Left lobe of liver (tissue), 2 donors: ENCODE measurements at regions not wholly inside any gene's neighbourhood (a gene's known extent, or its start where the extent isn't known, plus 50 kb on each side); places are given as distances from the start of the nearest gene placed in this dataset.
"Not testable (repeated sequence)": the region's sequence is repeated elsewhere in the genome, so short reads cannot be mapped to it uniquely, and the experiment has no call there.

Experiments
- ATAC-seq: fragments of 200-7000 bp; cut with Tn5 transposase; one replicate; pipeline ENCODE4 v1.9.1; 2020; ENCODE audit warnings: mild to moderate bottlenecking, moderate library complexity
- DNase-seq: peaks from one replicate; pipeline ENCODE4 v3.0.0-alpha.2; 2020; ENCODE audit warnings: low spot score
- donor health status: DM: no; HTN: no; CAD: no; lungs with moderate emphysema.
- donor health status: DM: no; HTN: yes; CAD: no.

DNA sequence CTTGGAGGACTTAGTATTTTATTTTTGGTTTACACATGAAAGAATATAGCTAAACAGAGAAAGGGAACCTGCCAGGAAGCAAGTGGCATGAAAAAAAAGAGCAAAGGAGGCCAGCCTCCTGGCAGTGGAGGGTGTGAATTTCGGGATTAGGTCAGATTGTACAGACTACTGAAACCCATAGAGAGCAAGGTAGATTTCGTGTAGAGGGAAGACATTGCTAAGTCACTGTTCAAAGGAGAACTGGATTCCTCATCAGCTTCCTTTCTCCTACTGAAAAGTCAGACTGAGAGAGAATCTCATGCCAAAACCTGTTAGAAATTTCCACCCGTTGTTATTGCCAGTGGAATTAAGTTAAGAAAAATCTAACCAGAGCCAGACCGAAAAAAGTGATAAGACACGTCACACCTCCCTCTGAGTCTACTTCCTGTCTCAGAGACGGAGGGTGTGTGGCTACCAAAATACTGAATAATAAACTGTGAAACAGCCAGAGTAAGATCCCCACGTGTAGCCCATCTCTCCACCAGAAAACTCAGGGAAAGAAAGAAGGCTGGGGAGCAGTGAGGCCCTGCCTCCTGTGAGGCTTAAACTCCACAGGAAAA, 118.8 kb downstream of the SKIDA1 start:
- ATAC-seq = no peak

DNA sequence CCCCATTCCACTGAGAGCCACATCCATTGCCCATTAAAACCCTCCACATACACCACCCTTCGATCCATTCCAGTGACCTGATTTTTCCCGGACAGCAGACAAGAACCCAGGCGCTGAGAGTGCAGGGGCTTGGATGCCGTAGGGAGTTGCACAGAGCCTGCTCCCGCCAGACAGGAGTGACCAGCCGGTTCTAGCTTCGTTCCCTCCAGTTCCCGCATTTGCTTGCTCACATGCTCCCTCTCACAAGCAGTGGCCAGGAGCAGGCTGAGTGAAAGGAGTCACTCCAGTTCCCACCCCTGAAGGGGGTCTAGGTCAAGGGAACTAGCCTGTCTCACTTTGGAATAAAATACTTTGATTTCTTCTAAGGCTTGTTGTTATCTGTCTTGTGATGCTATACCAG, 119.5 kb downstream of the SKIDA1 start:
- DNase-seq (no peak), ATAC-seq (no peak)

More for the DNA sequence above, 118.8 kb downstream of the SKIDA1 start:
- DNase-seq = no peak

DNA sequence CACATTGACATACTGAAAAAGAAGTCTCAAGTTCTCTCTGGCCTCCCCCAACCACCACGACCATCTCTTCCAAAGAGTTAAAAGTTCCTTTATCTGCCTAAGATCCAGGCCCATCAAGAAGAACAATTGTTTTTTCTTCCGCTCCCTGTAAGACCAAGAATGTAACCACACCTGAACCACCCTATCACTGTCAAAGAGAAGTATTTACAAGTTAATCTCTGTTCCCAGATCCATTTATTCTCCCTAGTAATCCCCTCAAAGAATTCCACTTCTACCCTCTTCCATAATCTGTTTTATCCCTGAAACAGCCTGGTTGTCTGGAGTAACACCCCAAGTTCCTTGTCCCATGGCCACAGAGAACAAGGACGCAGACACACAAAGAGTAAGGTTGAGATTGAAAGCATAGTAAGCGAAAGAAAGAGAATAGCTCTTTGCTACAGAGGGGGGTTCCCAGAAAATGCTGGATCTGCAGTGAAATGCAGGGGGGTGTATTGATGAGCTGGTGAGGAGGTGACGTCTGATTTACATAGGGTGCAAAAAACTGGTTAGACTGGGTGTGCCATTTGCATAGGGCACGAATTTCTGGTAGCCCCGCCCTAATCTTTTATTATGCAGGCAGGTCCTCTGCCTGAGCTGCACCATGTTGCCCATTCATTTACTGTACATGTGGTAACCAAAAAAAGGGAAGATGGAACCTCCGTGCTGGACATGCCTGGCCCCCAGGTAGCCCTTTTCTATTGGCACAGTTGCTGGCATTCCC, 122.0 kb downstream of the SKIDA1 start:
- no peak for DNase-seq
- ATAC-seq = no peak

DNA sequence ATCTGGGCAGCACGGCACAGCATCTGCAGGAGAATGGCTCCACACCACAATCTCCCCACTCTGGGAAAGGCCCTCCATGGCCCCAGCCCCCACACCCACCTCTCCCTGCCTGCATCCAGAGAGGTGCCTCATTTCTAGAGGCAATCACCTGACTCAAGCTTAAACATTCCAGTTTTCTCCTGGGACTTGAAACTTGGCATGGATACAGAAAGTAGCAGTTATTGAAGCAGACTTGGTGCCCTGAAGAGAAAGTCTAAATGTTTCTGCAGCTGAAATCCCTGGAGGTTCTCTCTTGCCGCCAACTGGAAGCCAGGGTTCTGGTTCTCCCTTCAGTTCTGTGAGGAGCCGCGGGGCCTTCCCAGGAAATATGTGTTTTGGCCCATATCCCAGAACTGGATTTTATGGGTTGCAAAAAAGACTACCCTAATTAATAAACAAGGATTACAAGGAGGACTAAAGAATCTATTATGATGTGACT, 122.8 kb downstream of the SKIDA1 start:
- ATAC-seq (no peak), DNase-seq (no peak)

DNA sequence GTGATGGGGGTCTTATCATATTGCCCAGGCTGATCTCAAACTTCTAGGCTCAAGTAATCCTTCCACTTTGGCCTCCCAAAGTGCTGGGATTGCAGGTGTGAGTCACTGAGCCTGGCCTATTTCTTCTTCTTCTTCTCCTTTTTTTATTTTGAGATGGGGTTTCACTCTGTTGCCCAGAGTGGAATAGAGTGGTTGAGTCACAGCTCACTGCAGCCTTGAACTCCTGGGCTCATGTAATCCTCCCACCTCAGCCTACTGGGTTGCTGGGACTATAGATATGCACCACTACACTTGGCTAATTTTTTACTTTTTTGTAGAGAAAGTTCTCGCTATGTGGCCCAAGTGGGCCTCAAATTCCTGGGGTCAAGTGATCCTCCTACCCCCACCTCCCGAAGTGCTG, 124.3 kb downstream of the SKIDA1 start:
- ATAC-seq (no peak), DNase-seq (no peak)

DNA sequence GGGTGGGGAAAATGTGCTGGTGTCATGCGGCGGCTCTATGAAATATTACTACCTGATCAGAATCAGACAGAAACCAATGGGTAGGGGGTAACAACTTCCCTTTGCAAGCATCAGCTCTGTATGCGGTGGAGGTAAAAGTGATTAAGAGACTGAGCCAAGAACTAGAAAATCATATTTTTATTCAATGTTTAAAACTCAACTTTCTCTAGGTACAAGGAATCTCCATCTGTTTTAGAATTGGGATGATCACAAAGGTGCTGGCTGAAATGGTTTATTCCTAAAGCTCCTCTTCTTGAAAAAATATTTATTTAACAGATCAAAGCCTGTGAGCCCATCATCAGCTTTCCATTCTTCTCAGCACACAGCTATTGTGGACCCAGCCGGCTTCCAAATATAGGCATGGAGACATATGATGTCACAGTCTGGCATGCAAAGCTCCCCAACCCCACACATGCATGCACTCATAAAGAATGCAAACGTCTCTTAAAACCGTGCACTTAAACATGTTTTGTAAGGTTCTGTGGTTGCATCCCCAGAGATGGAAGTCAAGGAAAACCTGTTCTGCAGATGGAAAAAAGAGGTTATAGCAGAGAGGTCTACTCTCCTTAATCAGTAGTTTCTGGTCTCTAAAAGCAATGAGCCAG, 126.0 kb downstream of the SKIDA1 start:
- ATAC-seq (no peak), DNase-seq (no peak)

DNA sequence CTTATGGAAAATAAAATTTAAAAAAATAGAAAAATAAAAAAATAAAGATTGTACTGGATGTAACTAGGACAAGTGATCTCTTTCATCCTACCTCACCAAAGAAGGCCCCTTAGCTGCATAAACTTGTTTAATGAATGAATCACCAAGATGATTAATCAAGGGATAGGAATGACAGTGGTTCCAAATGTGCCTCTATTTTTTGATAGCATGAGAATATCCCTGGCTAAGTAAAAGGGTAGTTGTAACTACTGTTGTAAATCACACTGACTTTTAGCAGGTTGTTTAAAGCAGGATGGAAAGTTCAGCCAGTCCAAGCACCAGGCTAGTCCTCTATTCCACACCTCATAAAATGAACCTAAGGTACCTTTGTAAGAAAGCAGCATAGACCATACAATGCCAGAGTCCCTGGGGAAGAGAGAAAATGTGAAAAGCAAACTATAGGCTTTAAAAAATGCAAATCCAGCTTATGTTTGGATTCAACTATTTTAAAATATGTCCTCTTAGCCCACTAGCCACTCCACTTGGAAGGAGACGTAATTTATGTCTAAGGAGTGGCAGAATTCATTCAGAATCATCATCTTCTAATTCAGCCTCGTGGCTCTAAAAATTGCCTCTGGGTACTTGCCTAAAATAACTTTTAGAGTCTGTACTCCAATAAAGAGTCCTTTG, 126.8 kb downstream of the SKIDA1 start:
- DNase-seq = no peak
- ATAC-seq = no peak

DNA sequence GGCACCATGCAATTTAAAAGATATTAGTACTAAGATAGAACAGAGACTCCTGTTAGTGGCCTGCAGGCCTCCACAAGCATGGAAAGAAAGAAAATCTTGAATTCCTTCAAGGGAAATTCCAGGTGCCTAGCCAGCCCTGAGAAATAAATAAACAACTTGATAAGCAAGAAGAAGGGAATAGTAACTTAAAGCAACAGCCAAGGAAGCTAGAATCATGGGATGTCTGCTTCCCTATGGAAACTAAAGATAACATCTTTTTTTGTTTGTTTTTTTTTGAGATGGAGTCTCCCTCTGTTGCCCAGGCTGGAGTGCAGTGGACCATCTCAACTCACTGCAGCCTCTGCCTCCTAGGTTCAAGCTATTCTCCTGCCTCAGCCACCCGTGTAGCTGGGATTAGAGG, 128.6 kb downstream of the SKIDA1 start:
- DNase-seq (no peak), ATAC-seq (no peak)

DNA sequence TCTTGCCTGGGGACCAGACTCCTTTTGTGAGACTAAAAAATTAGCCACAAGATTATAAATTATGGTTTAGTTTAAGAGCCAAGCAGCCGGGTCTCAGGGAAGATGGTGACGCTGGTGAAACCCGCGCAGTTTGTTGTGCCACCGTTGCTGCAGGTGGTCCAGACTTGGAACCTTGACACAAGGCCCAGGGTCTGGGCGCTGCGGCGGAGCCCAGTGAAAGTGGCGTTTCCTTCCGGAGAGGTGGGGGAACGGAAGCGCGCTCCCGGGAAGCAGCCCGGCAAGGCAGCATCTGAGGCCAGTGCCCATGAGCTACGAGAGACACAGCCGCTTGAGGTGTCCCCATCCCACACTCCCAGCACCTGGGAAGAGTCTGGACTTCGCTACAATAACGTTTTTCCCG, 131.6 kb downstream of the SKIDA1 start:
- ATAC-seq (no peak), DNase-seq (no peak)

DNA sequence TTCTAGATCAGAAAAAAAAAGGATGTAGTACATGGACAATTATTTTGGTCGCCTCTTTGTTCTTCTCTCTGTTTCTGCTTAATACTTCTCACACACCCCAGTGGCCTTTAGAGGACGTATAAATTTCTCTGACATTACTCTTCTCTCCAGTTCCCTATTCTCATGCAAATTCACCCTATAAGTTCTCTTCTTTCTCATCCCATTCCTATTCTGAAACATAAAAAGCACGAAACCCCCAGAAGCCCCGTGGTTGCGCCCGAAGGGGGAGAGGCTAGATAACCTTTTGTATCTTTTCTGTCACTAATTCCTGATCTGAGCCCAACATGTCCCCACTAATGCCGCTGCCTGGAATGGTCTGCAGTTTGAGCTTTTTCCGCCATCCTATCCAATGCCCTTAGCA, 136.9 kb downstream of the SKIDA1 start:
- no peak for DNase-seq
- no peak for ATAC-seq

DNA sequence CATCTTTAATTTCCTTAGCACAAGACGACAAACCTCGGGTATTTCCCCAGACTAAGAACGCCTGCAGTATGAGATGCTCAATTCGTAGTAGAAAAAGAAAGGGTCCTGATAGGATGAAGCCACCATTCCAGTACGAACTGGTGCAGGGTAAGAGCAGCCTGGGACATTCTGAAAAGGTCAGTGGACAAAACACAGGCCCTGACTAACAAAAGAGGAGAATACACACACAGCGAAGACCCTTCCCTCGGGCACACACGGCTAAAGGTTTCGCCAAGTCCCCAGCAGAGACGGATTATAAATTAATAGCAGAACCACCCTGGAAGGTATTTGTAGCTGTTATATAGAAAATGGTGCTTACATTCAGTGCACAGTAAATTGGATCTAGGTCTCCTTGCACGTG, 137.6 kb downstream of the SKIDA1 start:
- ATAC-seq = no peak
- DNase-seq = no peak

DNA sequence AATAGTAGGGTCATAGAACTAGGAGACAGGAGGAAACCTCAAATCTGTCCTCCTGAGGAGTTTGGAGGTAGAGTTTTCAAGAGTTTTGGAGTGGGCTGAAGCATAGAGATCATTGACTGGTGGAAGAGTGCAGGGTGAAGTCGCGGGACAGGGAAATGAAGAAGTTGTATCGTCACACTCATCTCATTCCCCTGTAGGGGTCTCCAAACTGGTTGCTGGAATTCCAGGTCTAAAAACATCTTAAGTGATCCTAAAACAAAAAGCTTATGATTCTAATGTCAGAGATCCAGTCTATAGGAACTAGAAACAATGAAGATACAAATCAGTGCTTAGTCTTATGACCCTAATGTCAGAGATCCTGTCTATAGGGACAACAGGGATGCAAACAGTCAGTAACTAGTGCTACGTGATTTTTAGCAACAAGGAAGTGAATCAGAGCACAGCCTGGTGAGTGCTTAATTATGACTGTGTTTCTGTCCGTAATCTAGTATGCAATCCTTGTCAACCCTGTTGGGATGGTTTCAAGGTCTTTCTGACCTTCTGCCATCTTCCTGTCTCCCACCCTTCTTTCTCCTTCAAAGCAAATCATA, 139.4 kb downstream of the SKIDA1 start:
- ATAC-seq (no peak), DNase-seq (no peak)

DNA sequence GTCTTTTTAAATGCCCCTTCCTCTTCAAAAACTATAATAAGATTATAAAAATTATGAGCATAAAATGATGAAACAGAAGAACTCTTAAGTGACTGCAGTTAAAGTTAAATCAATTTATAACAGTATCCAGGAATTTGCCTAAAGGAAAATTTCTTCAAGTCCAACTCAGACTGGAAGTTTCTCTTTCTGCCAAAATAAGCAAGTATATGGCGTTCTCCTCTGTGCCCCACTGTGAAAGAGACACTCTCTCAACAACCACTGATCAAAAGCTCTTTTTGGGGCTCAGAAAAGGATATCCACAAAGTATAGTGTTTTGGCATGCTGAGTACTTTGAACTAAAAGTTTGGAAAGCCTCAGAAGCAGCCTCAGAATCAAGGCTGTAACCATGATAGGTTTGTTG, 139.9 kb downstream of the SKIDA1 start:
- DNase-seq (no peak), ATAC-seq (no peak)

DNA sequence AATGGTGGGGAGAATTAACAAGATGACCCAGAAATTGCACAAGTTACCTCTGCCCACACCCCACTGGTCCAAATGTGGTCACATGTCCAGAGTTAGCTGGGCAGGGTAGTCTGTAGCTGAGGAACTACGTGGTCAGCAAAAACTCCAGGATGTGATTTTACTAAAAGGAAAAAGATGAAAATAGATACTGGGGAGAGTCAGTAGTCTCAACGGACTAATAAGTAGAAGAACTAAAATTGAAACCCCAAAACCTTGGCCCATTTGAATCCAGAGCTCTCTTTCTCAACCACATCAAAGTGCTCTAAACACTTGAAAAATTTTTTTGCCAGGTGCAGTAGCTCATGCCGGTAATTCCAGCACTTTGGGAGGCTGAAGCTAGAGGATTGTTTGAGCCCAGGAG, 146.3 kb downstream of the SKIDA1 start:
- ATAC-seq = no peak
- DNase-seq = no peak

DNA sequence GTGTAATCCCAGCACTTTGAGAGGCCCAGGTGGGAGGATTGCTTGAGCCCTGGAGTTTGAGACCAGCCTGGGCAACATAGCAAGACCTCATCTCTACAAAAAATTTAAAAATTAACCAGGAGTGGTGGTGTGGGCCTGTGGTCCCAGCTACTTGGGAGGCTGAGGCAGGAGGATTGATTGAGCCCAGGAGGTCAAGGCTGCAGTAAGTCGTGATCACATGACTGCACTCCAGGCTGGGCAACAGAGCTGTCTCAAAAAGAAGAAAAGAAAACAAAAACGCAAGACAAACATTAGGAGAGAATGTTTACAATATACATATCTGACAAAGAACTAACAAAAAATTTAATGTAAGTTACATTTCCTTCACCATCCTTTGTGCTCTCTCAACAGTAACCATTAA, 150.2 kb downstream of the SKIDA1 start:
- ATAC-seq, DNase-seq: not testable (repeated sequence)

DNA sequence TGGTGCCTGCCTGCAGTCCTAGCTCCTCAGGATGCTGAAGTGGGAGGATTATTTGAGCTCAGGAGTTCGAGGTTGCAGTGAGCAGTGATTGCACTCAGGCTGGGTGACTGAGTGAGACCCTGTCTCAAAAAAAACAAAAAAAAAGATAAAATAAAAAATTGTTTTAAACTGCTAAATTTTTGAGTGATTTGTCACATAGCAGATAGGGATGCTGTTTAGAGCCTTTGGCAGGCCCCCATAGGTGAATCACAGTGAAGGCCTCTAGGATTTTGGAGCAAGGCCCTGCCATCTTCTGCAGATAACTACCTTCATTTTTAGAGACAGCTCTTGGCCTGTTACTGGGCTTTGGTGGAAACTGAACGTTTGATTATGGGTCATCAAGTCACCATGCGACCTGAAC, 151.6 kb downstream of the SKIDA1 start:
- not testable (repeated sequence) for DNase-seq, ATAC-seq

DNA sequence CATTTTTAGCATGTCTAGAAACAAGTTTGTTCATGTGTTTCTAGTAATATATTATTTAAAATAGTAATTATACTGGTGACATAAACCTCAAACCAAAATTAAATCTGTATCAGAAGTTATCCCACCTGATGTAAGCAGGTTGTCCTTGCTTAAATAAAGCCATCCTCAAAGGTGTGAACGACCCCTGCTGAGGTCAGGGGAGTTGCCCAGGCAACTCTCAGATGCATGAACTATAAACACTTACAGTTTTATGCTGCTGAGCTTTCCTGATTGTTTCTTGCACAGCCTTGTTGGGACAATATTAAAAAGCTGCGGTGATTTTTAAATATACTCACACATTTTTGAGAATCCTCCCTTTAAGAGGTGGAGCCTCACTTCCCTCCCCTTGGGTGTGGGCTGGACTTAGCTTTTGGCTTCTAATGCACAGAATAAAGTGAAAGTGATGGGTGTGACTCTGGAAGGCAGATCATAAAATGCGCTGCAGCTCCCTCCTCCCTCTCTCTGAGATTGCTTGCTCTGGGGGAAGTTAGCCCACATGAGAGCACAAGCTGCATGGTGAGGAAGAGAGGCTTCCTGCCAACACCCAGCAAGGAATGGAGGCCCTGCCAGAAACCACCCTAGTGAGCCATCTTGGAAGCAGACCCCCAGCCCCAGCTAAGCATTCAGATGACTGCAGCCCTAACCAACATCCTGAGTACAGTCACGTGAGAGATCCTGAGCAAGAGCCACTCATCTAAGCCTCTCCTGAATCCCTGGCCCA, 152.7 kb downstream of the SKIDA1 start:
- ATAC-seq (peak; percentile 83), DNase-seq (no peak)

DNA sequence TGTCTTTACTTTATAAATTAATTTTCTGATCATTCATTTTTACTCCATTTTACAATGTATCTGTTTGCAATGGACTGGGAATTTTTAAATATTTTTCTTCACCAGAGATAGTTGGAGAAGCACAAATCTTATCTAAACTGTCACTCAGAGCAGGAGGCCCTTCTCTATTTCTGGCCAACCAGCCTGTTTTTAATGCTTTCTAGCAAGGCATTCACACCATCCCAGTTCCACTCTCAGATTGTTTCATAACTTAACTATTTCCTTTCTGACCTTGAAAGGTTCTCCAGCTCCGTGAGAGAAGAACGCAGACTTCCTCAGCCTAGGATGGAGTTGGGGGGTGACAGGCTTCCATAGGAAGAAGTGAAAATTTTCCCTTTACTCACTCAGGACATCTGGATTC, 155.8 kb downstream of the SKIDA1 start:
- DNase-seq = no peak
- no peak for ATAC-seq

DNA sequence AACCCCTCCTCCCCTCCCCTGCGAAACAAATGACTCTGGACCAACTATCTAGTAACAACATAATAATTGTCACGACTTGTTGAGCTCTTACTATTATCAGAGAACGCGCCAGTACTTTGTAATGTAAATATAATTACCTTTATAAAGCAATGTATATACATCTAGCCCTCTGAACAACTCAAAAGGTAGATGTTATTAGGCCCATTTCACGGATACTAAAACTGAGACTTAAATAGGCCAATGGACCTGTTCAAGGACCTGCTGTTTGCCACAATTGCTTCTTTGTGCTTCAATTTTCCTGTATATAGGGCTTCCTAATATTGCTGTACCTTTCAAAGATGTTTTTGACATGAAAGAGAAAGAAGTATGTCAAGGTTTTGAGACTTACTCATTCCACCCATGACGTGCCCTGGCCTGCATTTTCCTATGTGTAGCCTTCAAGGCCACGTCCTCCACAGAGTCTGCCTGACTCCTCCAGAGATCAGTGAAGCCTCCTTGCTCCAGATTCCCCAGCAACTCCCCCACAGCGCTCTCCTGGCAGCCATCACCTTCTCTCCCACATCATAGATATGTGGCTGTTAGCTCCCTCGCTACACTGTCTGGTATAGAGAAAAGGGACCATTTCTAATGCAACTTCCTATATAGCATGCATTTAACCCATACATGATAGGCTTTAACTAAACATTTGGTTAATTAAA, 156.6 kb downstream of the SKIDA1 start:
- no peak for DNase-seq
- ATAC-seq = no peak

DNA sequence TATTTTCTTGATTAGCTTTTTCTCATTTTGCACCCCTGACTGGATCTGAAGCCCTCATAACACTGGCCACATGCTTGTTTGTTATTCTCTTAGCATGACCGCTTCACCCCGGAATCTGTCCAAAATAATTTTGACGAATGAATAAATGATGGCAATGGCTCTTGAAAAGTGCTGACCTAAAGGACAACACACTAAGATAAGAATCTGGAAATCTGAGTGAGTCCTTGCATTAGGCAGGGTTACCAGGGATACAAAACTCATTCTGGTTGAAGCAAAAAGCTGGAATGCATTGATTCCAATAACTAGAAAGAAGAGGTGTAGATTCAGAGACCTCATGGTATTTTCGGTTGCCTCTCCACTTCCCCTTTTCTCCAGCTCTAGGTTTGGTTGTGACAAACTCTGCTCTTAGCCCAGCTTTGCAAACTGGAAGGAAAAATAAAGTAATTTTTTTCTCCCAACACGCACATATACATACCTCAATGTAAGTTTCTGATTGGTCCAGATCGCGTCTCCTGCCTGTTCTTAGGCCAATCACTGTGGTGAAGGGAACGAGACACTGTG, 157.4 kb downstream of the SKIDA1 start:
- ATAC-seq (no peak), DNase-seq (no peak)
